ENCODE measurements at regions not wholly inside any gene's neighbourhood (a gene's known extent, or its start where the extent isn't known, plus 50 kb on each side); places are given as distances from the start of the nearest gene placed in this dataset.

GRCh38 chr4:187632260-187632995 lies 363.1 kb upstream of the ZFP42 start:
- TF ChIP-seq REST (IDR thresholded peaks at IDR 0.05; ENCODE audit: low read depth) (no peak), TAF1 (IDR thresholded peaks at IDR 0.05; ENCODE audit: low read depth) (no peak), CEBPB (IDR thresholded peaks at IDR 0.05) (no peak), RAD21 (IDR thresholded peaks at IDR 0.05; ENCODE audit: low read depth) (no peak), CREB1 (IDR thresholded peaks at IDR 0.05; ENCODE audit: low read depth) (no peak), EP300 (IDR thresholded peaks at IDR 0.05; ENCODE audit: borderline replicate concordance) (no peak), MAX (IDR thresholded peaks at IDR 0.05) (no peak), NFIC (IDR thresholded peaks at IDR 0.05) (no peak), TEAD4 (IDR thresholded peaks at IDR 0.05) (no peak)

Measured in Ishikawa (cell line).